ENCODE measurements at regions not wholly inside any gene's neighbourhood (a gene's known extent, or its start where the extent isn't known, plus 50 kb on each side); places are given as distances from the start of the nearest gene placed in this dataset.

- Histone ChIP-seq H3K27me3 (ENCODE audit: insufficient read depth, poor library complexity, severe bottlenecking) (peaks cover 2% of the 10 kb centered on the region), H3K4me3 (replicated peaks; ENCODE audit: insufficient read depth, low read length) (no peak overlapping the region), H3K27ac (replicated peaks) (no peak overlapping the region)
- TF ChIP-seq GABPA (IDR thresholded peaks at IDR 0.05; ENCODE audit: low read depth) (no peak), SPI1 (IDR thresholded peaks at IDR 0.05; ENCODE audit: borderline replicate concordance, low read depth) (no peak), REST (IDR thresholded peaks at IDR 0.05; ENCODE audit: insufficient replicate concordance, low read depth) (no peak), POLR2AphosphoS5 (IDR thresholded peaks at IDR 0.05; ENCODE audit: low read depth) (no peak), CTCF (IDR thresholded peaks at IDR 0.05; ENCODE audit: insufficient read depth, low read length) (no peak)
- DNase-seq (ENCODE audit: low read depth in 1 of 2, low spot score in 1 of 2) = no peak
Measured at GRCh38 chr10:123249894-123250293, 95.7 kb downstream of the BUB3 start.

GRCh38 chr10:123250640-123251039, 96.4 kb downstream of the BUB3 start:
- Histone ChIP-seq H3K27ac (replicated peaks) (no peak overlapping the region), H3K4me3 (replicated peaks; ENCODE audit: insufficient read depth, low read length) (no peak overlapping the region), H3K27me3 (ENCODE audit: insufficient read depth, poor library complexity, severe bottlenecking) (peaks cover 2% of the 10 kb centered on the region)
- no peak for TF ChIP-seq SPI1 (IDR thresholded peaks at IDR 0.05; ENCODE audit: borderline replicate concordance, low read depth)
- no peak for TF ChIP-seq REST (IDR thresholded peaks at IDR 0.05; ENCODE audit: insufficient replicate concordance, low read depth)
- no peak for TF ChIP-seq CTCF (IDR thresholded peaks at IDR 0.05; ENCODE audit: insufficient read depth, low read length)
- TF ChIP-seq GABPA (IDR thresholded peaks at IDR 0.05; ENCODE audit: low read depth) = no peak
- no peak for TF ChIP-seq POLR2AphosphoS5 (IDR thresholded peaks at IDR 0.05; ENCODE audit: low read depth)
- DNase-seq (ENCODE audit: low read depth in 1 of 2, low spot score in 1 of 2) = no peak

GRCh38 chr10:123252779-123253178, 98.6 kb downstream of the BUB3 start:
- H3K27me3 ChIP-seq (ENCODE audit: insufficient read depth, poor library complexity, severe bottlenecking) = peaks cover 2% of the 10 kb centered on the region

More at GRCh38 chr10:123252779-123253178, 98.6 kb downstream of the BUB3 start:
- Histone ChIP-seq H3K4me3 (replicated peaks; ENCODE audit: insufficient read depth, low read length) (no peak overlapping the region), H3K27ac (replicated peaks) (no peak overlapping the region)
- no peak for DNase-seq (ENCODE audit: low read depth in 1 of 2, low spot score in 1 of 2)
- TF ChIP-seq GABPA (IDR thresholded peaks at IDR 0.05; ENCODE audit: low read depth) (no peak), CTCF (IDR thresholded peaks at IDR 0.05; ENCODE audit: insufficient read depth, low read length) (no peak), REST (IDR thresholded peaks at IDR 0.05; ENCODE audit: insufficient replicate concordance, low read depth) (no peak), POLR2AphosphoS5 (IDR thresholded peaks at IDR 0.05; ENCODE audit: low read depth) (no peak), SPI1 (IDR thresholded peaks at IDR 0.05; ENCODE audit: borderline replicate concordance, low read depth) (no peak)
